HEK293 (cell line): ENCODE measurements at regions not wholly inside any gene's neighbourhood (a gene's known extent, or its start where the extent isn't known, plus 50 kb on each side); places are given as distances from the start of the nearest gene placed in this dataset.

ENCODE experiments used
- SP7 ChIP-seq: fragments of 450-650 bp; formaldehyde crosslinking; IDR thresholded peaks from 2 replicates; pipeline ENCODE4 v1.5.1; 2016; ENCODE audit warnings: missing biosample characterization, missing genetic modification characterization
- ZNF146 ChIP-seq: fragments of 450-650 bp; formaldehyde crosslinking; IDR thresholded peaks from 2 replicates; pipeline ENCODE4 v1.5.1; 2016; ENCODE audit warnings: missing biosample characterization, missing genetic modification characterization
- TF ChIP-seq, protein P1 (sequence below): fragments of 450-650 bp; formaldehyde crosslinking; IDR thresholded peaks from 2 replicates; pipeline ENCODE4 v1.5.1; 2016; ENCODE audit warnings: missing biosample characterization, missing genetic modification characterization

DNA sequence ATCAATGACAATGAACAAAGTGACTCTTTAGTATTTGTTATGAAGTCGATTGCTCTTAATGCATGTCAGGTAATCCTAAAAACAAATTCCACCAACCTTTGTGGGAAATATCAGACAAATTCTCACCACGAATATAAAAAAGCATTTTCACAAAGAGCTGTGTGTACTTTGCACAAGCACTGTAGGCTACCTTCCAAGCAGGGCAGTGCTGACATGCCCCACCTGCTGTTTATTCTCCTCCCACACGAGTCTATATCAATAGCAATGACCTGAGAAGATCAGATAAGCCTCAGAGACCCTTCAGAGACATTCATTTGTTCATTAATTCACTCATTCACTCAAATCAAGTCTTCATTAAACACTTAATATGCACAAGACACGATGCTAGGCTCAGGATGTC is 469.1 kb downstream of the ZSWIM6 start:
- TF ChIP-seq, protein P1, sequence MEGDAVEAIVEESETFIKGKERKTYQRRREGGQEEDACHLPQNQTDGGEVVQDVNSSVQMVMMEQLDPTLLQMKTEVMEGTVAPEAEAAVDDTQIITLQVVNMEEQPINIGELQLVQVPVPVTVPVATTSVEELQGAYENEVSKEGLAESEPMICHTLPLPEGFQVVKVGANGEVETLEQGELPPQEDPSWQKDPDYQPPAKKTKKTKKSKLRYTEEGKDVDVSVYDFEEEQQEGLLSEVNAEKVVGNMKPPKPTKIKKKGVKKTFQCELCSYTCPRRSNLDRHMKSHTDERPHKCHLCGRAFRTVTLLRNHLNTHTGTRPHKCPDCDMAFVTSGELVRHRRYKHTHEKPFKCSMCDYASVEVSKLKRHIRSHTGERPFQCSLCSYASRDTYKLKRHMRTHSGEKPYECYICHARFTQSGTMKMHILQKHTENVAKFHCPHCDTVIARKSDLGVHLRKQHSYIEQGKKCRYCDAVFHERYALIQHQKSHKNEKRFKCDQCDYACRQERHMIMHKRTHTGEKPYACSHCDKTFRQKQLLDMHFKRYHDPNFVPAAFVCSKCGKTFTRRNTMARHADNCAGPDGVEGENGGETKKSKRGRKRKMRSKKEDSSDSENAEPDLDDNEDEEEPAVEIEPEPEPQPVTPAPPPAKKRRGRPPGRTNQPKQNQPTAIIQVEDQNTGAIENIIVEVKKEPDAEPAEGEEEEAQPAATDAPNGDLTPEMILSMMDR (tag by site-specific recombination) = no peak
- no peak for TF ChIP-seq SP7
- TF ChIP-seq ZNF146 (tag by site-specific recombination) = no peak
